HG02571 (cell line): ENCODE measurements at regions not wholly inside any gene's neighbourhood (a gene's known extent, or its start where the extent isn't known, plus 50 kb on each side); places are given as distances from the start of the nearest gene placed in this dataset.

Source experiments
- ATAC-seq: cut with Tn5 transposase; IDR thresholded peaks from one replicate; pipeline ENCODE4 v1.9.1; 2021; ENCODE audit warnings: mild to moderate bottlenecking, moderate library complexity; ENCODE audit not compliant: unreplicated experiment

- no peak for ATAC-seq
Observed at GRCh38 chr18:60552948-60553347, 180.4 kb upstream of the MC4R start.

- ATAC-seq: no peak
Observed at GRCh38 chr18:60554967-60555366, 182.4 kb upstream of the MC4R start.

DNA sequence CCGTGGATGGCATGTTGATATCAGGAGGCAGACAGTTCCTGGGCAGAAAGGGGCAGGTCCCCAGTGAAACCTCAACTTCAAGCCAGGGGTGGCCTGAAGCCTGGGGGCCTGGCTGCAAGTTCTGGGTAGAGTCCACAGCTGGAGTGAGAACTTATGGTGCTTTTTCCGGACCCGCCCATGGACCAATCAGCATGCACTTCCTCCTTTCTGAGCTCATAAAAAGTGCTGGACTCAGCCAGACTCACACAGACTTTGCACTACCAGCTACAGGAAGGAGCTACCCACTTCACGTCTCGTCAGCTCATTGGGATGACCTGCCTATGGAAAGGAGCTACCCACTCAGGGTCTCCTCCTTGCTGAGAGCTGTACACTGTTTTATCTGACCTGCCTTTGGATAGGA lies 183.1 kb upstream of the MC4R start:
- no peak for ATAC-seq

DNA sequence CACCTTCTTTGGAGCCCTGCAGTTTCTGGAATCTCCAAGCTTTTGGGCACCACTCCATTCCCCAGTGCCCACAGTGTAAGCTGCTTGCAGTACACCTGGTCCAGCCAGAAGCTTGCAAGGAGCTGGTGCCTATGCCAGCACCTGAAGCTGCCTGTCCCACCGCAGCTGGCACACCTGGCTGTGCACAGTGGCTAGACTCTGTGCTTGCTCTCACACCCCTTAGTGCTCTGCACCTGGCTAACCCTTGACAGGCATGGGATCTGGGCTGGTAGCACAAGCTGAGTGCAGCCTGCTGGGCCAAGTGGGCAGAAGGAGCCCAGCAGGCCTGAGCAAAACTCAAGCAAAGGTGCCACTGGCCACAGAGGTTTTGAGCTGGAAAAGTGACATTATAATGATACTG lies 183.8 kb upstream of the MC4R start:
- ATAC-seq: no peak

- ATAC-seq: no peak
Observed at GRCh38 chr18:60560071-60560470, 187.5 kb upstream of the MC4R start.

DNA sequence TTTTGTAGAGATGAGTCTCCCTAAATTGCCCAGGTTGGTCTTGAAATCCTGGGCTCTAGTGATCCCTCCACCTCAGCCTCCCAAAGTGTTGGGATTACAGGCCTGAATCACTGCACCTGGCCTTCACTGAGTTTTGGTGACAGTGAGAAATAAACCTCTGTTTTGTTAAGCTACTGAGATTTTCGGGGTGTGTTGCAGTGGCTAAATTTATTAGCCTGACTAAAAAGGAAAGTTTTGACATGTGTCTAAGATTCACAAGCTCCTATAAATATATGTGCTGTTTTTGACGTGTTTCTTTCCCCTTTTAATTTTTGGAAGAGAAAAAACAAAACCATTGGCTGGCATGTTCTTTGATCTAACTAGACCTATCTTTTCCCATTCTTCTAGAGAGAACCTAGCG lies 190.5 kb upstream of the MC4R start:
- no peak for ATAC-seq

- ATAC-seq: no peak
Observed at GRCh38 chr18:60568220-60568619, 195.6 kb upstream of the MC4R start.

GRCh38 chr18:60570172-60570571 lies 197.6 kb upstream of the MC4R start:
- no peak for ATAC-seq

- no peak for ATAC-seq
Observed at GRCh38 chr18:60577457-60577856, 204.9 kb upstream of the MC4R start.

- no peak for ATAC-seq
Observed at GRCh38 chr18:60585670-60586069, 213.1 kb upstream of the MC4R start.

DNA sequence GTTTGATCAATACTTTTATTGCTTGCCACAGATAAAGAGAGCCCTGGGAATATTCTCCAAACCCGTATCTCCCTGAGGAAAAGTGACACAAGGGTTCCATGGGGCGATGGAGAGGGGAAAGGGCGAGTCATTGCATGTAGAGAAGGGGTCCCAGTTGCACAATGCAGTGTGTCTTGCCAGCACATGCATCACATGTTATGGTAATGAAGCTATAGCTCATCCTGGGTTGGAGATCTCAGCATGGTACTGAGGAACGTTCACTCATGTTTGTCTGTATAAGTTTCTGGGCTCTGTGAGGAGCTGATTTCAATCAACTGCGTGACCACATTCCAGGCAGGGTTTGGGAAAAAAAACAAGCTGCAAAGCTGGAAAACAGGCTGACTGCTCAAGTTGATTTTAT lies 220.7 kb upstream of the MC4R start:
- no peak for ATAC-seq

DNA sequence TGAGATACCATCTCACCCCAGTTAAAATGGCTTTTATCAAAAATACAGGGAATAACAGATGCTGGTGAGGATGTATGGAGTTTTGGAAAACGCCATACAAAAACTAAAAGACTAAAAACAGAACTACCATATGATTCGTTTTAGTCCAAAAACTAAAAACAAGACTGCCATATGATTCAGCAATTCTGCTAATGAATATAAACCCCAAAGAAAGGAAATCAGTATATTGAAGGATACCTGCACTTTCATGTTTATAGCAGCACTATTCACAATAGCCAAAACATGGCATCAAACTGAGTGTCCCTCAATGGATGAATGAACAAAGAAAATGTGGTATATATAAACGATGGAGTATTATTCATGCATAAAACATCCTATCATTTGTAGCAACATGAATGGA lies 224.4 kb upstream of the MC4R start:
- no peak for ATAC-seq

DNA sequence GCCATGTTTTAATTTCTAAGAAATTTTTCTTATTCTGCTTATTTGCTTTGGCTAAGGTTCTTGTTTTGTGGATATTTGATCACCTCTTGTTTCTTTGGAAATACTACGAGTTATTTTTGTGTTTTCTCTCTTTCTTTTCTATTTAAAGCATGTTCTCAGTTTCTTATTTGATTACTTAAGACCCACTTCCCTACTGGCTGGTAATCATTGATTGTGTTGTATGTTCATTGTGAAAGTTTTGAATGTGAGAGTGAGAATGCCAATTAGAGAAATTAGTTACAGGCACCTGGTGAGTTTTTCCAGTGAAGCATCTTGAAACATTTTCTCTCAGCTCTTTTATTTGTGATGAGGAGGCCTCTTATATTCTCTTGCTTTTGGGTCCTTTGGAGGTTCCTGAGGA lies 226.7 kb upstream of the MC4R start:
- ATAC-seq: peak; percentile 77

DNA sequence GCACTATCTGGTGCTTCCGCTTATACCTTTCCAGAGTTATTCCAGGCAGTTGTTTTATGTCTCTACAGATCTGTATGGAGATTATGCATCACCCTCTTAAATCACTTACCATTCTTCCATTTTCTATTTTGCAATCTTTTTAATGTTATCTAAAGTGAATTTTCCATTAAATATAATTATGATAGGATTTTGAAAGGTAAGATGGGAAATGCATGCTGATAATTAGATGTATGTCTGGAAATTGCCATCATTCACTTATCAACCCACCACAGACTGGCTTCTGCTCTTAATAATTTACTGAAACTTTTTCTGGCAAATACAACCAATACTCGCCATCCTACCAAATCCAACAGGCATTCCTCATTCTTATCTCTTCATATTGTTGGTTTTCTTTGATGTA lies 227.4 kb upstream of the MC4R start:
- ATAC-seq: no peak

DNA sequence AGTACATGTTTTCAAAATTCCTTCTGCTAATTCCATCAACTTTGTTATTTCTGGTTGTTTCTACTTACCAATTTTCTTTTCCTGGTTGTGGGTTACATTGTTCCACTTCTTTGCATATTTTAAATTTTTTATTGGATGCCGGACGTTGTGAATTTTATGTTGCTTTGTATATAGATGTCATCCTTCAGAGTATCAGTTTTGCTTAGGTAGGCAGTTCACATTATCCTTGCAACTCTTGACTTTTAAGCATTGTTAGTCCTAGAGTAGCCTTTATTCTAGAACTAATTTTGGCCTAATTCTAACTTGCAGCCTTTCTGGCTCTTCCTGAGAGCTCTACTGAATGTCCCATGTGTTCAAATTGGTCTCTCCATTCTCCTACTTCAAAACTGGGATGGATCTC lies 228.7 kb upstream of the MC4R start:
- no peak for ATAC-seq

DNA sequence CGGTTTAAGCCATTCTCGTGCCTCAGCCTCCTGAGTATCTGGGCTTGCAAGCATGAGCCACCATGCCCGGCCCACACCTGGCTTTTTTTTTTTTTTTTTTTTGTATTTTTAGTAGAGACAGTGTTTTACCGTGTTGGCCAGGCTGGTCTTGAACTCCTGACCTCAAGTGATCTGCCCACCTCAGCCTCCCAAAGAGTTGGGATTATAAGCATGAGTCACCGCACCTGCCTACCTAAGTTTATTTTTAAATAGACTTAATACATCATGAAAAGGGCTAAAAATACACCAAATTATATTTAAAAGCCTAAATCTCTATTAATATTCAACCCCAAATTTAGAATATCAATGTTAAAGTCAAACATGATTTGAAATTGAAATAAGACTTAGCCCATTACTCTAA lies 250.8 kb upstream of the MC4R start:
- ATAC-seq: no peak

DNA sequence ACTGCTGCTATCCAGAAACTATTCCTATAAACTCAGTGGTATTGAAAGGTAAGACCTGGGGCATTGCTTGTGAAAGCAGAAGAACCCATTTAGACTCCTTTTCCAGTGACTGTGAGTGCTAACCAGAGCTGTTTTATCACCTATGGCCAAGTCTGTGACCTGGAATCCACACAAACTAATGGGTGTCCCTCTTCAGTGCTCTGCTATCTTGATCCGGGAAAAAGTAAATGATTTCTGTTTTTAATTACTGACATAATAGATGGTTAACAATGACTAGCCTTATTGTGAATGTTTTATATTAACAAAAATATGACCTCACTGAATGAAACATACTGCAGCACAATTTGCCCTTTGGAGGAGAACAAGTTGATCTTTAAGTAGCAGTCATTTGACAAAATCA lies 251.6 kb upstream of the MC4R start:
- ATAC-seq: no peak

DNA sequence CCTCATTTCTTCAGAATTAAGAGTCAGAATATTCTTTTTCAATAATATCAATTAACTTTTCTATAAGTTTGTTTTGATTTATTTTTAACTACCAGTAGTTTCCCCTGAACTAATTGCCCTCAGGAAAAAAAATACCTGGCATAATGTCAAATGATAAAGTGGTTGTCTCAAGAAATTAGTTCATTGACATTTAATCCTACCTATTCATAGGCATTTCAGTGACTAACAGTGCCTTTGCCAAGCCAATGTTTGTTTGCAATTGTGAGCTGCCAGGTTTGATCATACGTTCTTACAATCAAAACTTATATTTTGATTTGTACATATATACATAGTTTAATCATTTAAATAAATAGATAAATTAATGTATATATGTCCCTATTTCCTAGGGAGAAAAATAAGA lies 267.3 kb upstream of the MC4R start:
- no peak for ATAC-seq

- ATAC-seq: no peak
Observed at GRCh38 chr18:60643009-60643408, 270.4 kb upstream of the MC4R start.

- ATAC-seq: no peak
Observed at GRCh38 chr18:60646725-60647124, 274.1 kb upstream of the MC4R start.

- ATAC-seq: peak; percentile 97
Observed at GRCh38 chr18:60649107-60649506, 276.5 kb upstream of the MC4R start.

- ATAC-seq: no peak
Observed at GRCh38 chr18:60649842-60650536, 277.4 kb upstream of the MC4R start.

GRCh38 chr18:60654298-60654697 lies 281.7 kb upstream of the MC4R start:
- ATAC-seq: no peak
